ENCODE measurements at regions not wholly inside any gene's neighbourhood (a gene's known extent, or its start where the extent isn't known, plus 50 kb on each side); places are given as distances from the start of the nearest gene placed in this dataset.

DNA sequence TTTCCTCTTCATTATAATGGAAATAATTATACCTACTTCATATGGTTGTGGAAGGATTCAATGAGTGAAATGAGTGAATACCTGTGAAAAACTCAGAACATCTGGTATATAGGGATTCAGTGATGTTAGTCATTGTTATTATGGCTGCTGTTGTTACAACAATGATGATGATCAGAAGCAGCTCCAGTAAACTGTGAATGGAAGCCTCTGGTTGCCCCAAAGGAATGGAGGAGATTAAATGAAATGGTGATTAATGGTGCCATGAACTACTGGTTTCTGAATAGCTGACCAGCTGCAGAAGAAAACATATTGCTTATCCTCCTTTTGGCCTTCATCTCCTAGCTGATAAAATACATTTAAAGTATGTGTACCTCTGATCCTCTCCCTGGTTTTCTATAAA, 372.0 kb downstream of the ARHGEF28 start:
- Histone ChIP-seq H3K36me3 (ENCODE audit: control insufficient read depth in 2 of 2, extremely low read depth in 1 of 2, insufficient read depth in 2 of 2, low read length in 2 of 2) (no peaks in the 10 kb centered on the region), H3K27ac (ENCODE audit: insufficient read depth, low read depth, low read length) (no peak overlapping the region), H3K4me1 (ENCODE audit: control insufficient read depth, extremely low read depth, insufficient read depth, low read length) (no peaks in the 10 kb centered on the region), H3K9me3 (replicated peaks; ENCODE audit: control insufficient read depth, insufficient read depth, low read length) (no peaks in the 10 kb centered on the region), H3K79me2 (ENCODE audit: control insufficient read depth, insufficient read depth, low read length) (no peaks in the 10 kb centered on the region), H2AFZ (ENCODE audit: low read depth, low read length) (no peak overlapping the region), H3K27me3 (ENCODE audit: control insufficient read depth in 2 of 2, insufficient read depth in 2 of 2, low read length in 2 of 2) (peaks cover 21 to 27% of the 10 kb centered on the region in 2 experiments), H3K9ac (replicated peaks; ENCODE audit: extremely low read depth, insufficient read depth, low read length) (no peak overlapping the region), H4K20me1 (replicated peaks; ENCODE audit: control insufficient read depth, extremely low read depth, insufficient read depth, low read length) (no peaks in the 10 kb centered on the region), H3K4me2 (ENCODE audit: insufficient read depth, low read length) (no peak overlapping the region), H3K4me3 (replicated peaks in 1 of 3; ENCODE audit: insufficient read depth in 1 of 3, low read depth in 1 of 3, low read length in 3 of 3) (no peak overlapping the region), H3K9me1 (replicated peaks; ENCODE audit: control insufficient read depth, extremely low read depth, insufficient read depth, low read length) (no peaks in the 10 kb centered on the region)
- TF ChIP-seq POLR2A (IDR thresholded peaks at IDR 0.05; ENCODE audit: low read depth, low read length) (no peak), POLR2AphosphoS5 (IDR thresholded peaks at IDR 0.05; ENCODE audit: insufficient read depth, low read depth, low read length) (no peak), MAX (IDR thresholded peaks at IDR 0.05; ENCODE audit: insufficient read depth, insufficient read length) (no peak)
- TF ChIP-seq, protein P1, sequence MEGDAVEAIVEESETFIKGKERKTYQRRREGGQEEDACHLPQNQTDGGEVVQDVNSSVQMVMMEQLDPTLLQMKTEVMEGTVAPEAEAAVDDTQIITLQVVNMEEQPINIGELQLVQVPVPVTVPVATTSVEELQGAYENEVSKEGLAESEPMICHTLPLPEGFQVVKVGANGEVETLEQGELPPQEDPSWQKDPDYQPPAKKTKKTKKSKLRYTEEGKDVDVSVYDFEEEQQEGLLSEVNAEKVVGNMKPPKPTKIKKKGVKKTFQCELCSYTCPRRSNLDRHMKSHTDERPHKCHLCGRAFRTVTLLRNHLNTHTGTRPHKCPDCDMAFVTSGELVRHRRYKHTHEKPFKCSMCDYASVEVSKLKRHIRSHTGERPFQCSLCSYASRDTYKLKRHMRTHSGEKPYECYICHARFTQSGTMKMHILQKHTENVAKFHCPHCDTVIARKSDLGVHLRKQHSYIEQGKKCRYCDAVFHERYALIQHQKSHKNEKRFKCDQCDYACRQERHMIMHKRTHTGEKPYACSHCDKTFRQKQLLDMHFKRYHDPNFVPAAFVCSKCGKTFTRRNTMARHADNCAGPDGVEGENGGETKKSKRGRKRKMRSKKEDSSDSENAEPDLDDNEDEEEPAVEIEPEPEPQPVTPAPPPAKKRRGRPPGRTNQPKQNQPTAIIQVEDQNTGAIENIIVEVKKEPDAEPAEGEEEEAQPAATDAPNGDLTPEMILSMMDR (IDR thresholded peaks at IDR 0.05; ENCODE audit: extremely low read depth in 1 of 2, insufficient read depth in 1 of 2, low read depth in 1 of 2, low read length in 2 of 2) = no peak
- no TSS peak for BruUV-seq (replicated peaks)
- FAIRE-seq (no peak), DNase-seq (ENCODE audit: low read depth, low spot score) (no peak)
- dilution Hi-C loops (cut with MboI; ENCODE audit: extremely low pct_ligation_motif_present, low sequenced_read_pairs) (no loop called here), intact Hi-C loops (cut with micrococcal nuclease) (no loop called here)
- POLR2A ChIA-PET = no interaction called here
- CTCF ChIA-PET = interaction anchor here (1.0 to 1.4 kb wide), 2 partner anchors 9 to 642 kb away, joined by 3 to 5 read pairs; partner anchors contain the start of gene ENC1

GRCh38 chr5:73996151-73996755, 370.3 kb downstream of the ARHGEF28 start:
- Histone ChIP-seq H4K20me1 (replicated peaks; ENCODE audit: control insufficient read depth, extremely low read depth, insufficient read depth, low read length) (no peaks in the 10 kb centered on the region), H3K4me2 (ENCODE audit: insufficient read depth, low read length) (no peak overlapping the region), H3K27ac (ENCODE audit: insufficient read depth, low read depth, low read length) (no peak overlapping the region), H3K36me3 (ENCODE audit: control insufficient read depth in 2 of 2, extremely low read depth in 1 of 2, insufficient read depth in 2 of 2, low read length in 2 of 2) (no peaks in the 10 kb centered on the region), H2AFZ (ENCODE audit: low read depth, low read length) (no peak overlapping the region), H3K9me3 (replicated peaks; ENCODE audit: control insufficient read depth, insufficient read depth, low read length) (no peaks in the 10 kb centered on the region), H3K9me1 (replicated peaks; ENCODE audit: control insufficient read depth, extremely low read depth, insufficient read depth, low read length) (no peaks in the 10 kb centered on the region), H3K4me1 (ENCODE audit: control insufficient read depth, extremely low read depth, insufficient read depth, low read length) (no peaks in the 10 kb centered on the region), H3K9ac (replicated peaks; ENCODE audit: extremely low read depth, insufficient read depth, low read length) (no peak overlapping the region), H3K27me3 (ENCODE audit: control insufficient read depth in 2 of 2, insufficient read depth in 2 of 2, low read length in 2 of 2) (peaks cover 27 to 28% of the 10 kb centered on the region in 2 experiments), H3K79me2 (ENCODE audit: control insufficient read depth, insufficient read depth, low read length) (no peaks in the 10 kb centered on the region), H3K4me3 (replicated peaks in 1 of 3; ENCODE audit: insufficient read depth in 1 of 3, low read depth in 1 of 3, low read length in 3 of 3) (no peak overlapping the region)
- TF ChIP-seq MAX (IDR thresholded peaks at IDR 0.05; ENCODE audit: insufficient read depth, insufficient read length) (no peak), POLR2A (IDR thresholded peaks at IDR 0.05; ENCODE audit: low read depth, low read length) (no peak), MYC (IDR thresholded peaks at IDR 0.05; ENCODE audit: low read depth, low read length) (no peak), FOS (IDR thresholded peaks at IDR 0.05; ENCODE audit: borderline replicate concordance, insufficient read depth, low read length) (no peak), JUN (IDR thresholded peaks at IDR 0.05; ENCODE audit: borderline replicate concordance, insufficient read depth, insufficient read length, low read depth) (no peak), EZH2 (IDR thresholded peaks at IDR 0.05; ENCODE audit: borderline replicate concordance, low read depth, low read length, severe bottlenecking) (no peak), GATA2 (IDR thresholded peaks at IDR 0.05; ENCODE audit: insufficient read depth, insufficient read length, low read depth, low read length) (no peak)
- dilution Hi-C loops (cut with MboI; ENCODE audit: extremely low pct_ligation_motif_present, low sequenced_read_pairs) (no loop called here), intact Hi-C loops (cut with micrococcal nuclease) (no loop called here)
- POLR2A ChIA-PET = no interaction called here
- FAIRE-seq = no peak
- DNase-seq (ENCODE audit: low read depth, low spot score) = no peak
- CTCF ChIA-PET = interaction anchor here (1.3 kb wide), 1 partner anchor 26 kb away, joined by 3 read pairs; no protein-coding TSS in a partner anchor
- BruUV-seq (replicated peaks) = no TSS peak

Measured in endothelial cell of umbilical vein (primary cell).